ENCODE measurements at regions not wholly inside any gene's neighbourhood (a gene's known extent, or its start where the extent isn't known, plus 50 kb on each side); places are given as distances from the start of the nearest gene placed in this dataset.

DNA sequence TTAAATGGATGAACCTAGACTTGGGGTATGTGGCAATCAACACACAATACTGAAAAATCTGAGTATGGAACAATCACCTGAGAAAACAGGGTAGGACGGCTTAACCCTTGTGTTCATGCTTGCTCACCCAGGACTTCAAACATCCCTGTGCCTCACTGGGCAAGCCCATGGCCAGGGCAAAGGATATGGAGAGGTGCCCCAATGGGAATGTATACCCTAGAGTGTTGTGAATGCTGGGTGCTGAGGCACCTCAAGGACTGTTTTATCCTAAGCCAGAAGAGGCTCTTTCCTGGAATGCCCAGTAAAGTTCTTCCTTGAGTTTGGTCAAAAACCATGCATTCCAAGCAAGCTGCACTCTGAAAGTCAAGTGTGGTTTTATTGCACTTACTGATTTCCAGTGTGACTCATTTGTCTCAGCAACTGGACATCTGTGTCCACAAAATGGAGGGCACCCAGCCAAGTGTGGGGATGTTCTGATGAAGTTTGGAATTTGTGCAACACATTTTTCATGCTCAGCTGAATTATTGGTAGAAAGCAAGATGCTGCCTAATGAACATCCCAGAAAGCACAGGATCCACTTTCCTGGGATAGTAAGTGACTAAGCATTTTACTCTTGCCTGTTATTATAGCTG, 531.3 kb downstream of the RFC3 start:
- Histone ChIP-seq H3K9me3 (ENCODE audit: control insufficient read depth, low read length) (no peaks in the 10 kb centered on the region), H3K27me3 (replicated peaks; ENCODE audit: control insufficient read depth, insufficient read depth, low read length) (no peaks in the 10 kb centered on the region), H3K36me3 (ENCODE audit: control insufficient read depth, insufficient read depth, low read length, severe bottlenecking) (no peaks in the 10 kb centered on the region), H3K4me3 (ENCODE audit: low read length) (no peak overlapping the region), H3K4me1 (ENCODE audit: control insufficient read depth, insufficient read depth, low read length) (peaks cover 18% of the 10 kb centered on the region), H3K9ac (ENCODE audit: low read length) (peak overlapping the region; percentile 67)
- peak; percentile 95 for DNase-seq (ENCODE audit: low read depth)

DNA sequence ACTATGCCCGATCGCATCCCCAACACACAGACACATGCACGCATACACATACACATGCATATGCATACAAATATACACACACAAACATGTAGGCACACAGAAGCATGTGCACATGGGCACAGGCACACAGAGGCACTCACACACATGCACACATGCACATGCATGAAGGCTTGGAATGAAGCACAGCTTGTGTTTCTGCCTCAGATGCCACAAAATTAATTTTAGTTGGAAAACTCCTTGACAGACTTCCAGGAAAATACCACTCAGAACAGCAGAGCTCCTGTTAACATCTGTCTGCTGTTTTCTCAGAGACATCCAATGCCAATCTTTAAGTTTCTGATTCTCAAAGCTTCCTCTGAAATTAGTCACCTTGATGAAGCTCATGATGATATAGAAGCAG, 532.7 kb downstream of the RFC3 start:
- Histone ChIP-seq H3K36me3 (ENCODE audit: control insufficient read depth, insufficient read depth, low read length, severe bottlenecking) (no peaks in the 10 kb centered on the region), H3K9me3 (ENCODE audit: control insufficient read depth, low read length) (no peaks in the 10 kb centered on the region)

DNA sequence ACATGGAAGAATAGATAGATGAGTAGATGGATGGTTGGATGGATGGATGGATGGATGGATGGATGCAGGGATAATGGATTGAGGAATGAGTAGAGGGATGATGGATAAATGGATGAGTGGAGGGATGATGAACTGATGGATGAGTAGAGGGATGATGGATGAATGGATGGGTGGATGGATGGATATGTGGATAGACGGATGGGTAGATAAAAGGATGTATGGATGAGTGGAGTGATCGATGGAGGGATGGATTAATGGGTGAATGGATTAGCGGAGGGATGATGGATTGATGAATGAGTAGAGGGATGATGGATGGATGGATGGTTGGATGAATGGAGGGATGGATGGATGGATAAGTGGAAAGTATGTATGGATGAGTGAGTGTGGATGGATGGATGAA, 533.2 kb downstream of the RFC3 start:
- Histone ChIP-seq H3K9ac (ENCODE audit: low read length) (no peak overlapping the region), H3K27me3 (replicated peaks; ENCODE audit: control insufficient read depth, insufficient read depth, low read length) (no peaks in the 10 kb centered on the region), H3K4me3 (ENCODE audit: low read length) (no peak overlapping the region), H3K4me1 (ENCODE audit: control insufficient read depth, insufficient read depth, low read length) (peaks cover 18% of the 10 kb centered on the region), H3K36me3 (ENCODE audit: control insufficient read depth, insufficient read depth, low read length, severe bottlenecking) (no peaks in the 10 kb centered on the region), H3K9me3 (ENCODE audit: control insufficient read depth, low read length) (no peaks in the 10 kb centered on the region)
- DNase-seq (ENCODE audit: low read depth), result no peak

More for the DNA sequence above, 532.7 kb downstream of the RFC3 start:
- H3K27me3 ChIP-seq (replicated peaks; ENCODE audit: control insufficient read depth, insufficient read depth, low read length), result no peaks in the 10 kb centered on the region
- no peak overlapping the region for H3K9ac ChIP-seq (ENCODE audit: low read length)
- H3K4me1 ChIP-seq (ENCODE audit: control insufficient read depth, insufficient read depth, low read length), result peaks cover 18% of the 10 kb centered on the region
- H3K4me3 ChIP-seq (ENCODE audit: low read length), result no peak overlapping the region
- DNase-seq (ENCODE audit: low read depth), result no peak

DNA sequence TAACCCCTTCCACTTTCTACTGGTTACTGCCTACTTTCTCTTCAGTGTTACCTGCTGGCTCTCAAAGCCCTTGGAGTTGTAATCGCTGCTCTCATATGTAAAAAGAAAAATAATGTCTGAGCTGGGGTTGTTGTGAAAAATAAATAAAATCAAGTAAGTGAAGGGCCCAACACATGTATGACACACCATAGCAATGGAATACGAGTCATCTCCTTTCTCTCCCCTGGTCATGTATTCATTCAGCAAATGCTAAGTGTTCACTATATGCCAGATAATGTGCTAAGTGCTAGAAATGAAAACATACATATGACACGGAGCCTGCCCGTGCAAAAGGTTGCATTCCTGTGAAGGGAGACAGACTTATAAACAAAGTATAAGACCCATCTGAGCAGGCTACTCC, 535.0 kb downstream of the RFC3 start:
- Histone ChIP-seq H3K36me3 (ENCODE audit: control insufficient read depth, insufficient read depth, low read length, severe bottlenecking) (no peaks in the 10 kb centered on the region), H3K4me1 (ENCODE audit: control insufficient read depth, insufficient read depth, low read length) (peaks cover 32% of the 10 kb centered on the region)

DNA sequence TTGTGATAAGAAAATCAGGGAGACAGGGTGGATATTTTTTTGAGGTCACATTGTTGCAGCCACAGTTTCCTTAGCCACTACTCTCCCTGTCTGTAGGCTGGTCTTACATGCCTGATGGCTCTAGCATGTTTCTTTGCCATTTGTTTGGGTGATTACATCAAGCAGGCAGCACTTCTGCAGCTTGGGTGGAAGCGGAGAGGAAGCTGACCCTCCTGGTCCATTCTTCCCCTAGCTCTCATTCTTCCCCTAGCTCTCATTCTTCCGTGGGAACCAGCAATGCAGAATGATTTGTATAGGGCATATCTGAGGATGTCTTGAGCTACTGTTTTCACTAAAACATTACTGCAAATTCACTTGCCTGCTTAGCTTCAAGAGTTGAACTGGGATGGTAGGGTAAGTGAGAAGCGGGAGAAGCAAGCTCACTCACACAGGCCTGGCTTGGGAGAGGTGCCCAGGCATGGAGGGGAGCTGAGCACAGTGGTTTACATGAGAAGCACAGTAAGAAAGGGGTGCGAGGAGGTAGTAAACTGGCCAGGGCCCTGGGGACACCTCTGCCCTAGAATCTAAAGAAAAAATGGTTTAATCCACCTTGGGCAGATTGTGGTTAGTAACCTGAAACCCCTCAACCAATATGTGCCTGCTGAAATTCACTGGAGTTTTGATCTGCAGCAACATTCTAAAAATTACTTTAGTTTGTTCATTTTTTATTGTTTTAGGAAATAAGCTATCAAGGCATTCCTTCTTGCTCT, 538.9 kb downstream of the RFC3 start:
- H3K36me3 ChIP-seq (ENCODE audit: control insufficient read depth, insufficient read depth, low read length, severe bottlenecking), result no peaks in the 10 kb centered on the region
- peaks cover 14% of the 10 kb centered on the region for H3K4me1 ChIP-seq (ENCODE audit: control insufficient read depth, insufficient read depth, low read length)
- no peak for DNase-seq (ENCODE audit: low read depth)
- no peaks in the 10 kb centered on the region for H3K27me3 ChIP-seq (replicated peaks; ENCODE audit: control insufficient read depth, insufficient read depth, low read length)
- no peak overlapping the region for H3K4me3 ChIP-seq (ENCODE audit: low read length)
- peak overlapping the region; percentile 61 for H3K9ac ChIP-seq (ENCODE audit: low read length)
- H3K9me3 ChIP-seq (ENCODE audit: control insufficient read depth, low read length), result no peaks in the 10 kb centered on the region

More for the DNA sequence above, 535.0 kb downstream of the RFC3 start:
- Histone ChIP-seq H3K27me3 (replicated peaks; ENCODE audit: control insufficient read depth, insufficient read depth, low read length) (no peaks in the 10 kb centered on the region), H3K9ac (ENCODE audit: low read length) (no peak overlapping the region), H3K9me3 (ENCODE audit: control insufficient read depth, low read length) (no peaks in the 10 kb centered on the region), H3K4me3 (ENCODE audit: low read length) (no peak overlapping the region)
- no peak for DNase-seq (ENCODE audit: low read depth)

DNA sequence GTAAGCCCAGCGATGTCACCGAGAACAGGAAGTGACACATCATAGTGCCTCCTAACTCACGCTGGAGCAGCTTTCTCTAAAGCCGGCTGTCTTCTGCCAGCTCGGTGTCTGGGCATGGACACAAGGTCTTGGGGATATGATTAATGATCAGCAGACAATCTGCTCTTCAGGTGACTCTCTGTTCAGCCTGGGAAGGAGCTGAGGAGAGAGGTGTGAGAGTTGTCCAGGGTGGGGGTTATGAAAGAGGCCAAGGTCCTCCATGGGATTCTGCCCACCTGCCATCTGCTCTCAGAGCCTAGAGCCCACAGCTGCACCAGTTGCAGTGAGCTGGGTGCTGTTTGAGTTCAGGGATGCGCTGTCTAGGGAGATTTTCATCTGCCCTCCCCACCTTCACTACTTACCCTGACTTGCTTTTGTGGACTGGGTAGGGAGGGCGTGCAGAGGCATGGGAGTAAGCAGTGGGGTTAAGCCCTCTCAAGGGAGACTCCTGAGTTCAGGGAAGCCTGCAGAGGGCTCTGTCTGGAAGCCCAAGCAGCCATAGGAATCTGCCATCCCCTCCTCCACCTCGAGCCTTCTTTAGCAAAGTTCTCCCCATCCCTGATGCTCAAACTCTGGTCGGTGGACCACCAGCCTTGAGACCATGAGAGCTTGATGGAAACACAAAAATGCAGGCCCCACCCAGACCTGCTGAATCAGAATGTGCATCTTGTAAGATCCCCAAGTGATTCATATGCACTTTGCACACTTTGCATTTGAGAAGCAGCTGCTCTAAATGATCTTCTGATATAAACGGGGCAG, 539.7 kb downstream of the RFC3 start:
- peaks cover 14% of the 10 kb centered on the region for H3K4me1 ChIP-seq (ENCODE audit: control insufficient read depth, insufficient read depth, low read length)

DNA sequence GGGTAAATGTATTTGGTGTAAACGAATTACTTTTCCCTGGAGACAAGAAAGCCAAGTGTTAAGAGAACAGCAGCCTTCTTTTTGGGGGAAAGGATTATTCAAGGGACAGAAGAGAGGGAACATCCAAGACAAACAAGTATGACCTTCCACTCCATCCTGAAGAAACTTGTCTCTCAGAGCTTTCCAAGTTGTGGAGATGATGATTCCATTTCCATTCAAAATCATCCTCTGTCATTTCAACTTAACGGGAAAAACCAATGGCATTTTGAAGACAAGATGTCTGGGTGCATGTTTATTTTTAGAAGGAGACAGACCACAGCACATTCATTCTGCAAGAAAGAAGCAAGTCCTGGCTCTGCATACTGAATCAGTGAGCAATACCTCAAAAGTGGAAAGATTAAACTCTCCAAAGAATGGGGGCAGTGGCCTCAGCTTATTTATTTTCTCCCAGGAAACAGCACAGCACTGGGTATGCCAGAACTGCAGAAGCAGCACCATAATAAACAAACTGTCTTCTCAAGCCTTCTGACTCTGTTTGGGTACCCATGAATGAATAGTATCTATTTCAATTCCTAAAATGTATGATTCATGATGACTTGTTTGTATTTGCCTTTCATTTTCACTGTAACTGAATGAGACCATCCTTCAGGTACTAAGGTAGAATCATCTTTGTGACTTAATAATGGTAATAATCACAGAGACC, 541.0 kb downstream of the RFC3 start:
- H3K36me3 ChIP-seq (ENCODE audit: control insufficient read depth, insufficient read depth, low read length, severe bottlenecking), result no peaks in the 10 kb centered on the region
- no peaks in the 10 kb centered on the region for H3K27me3 ChIP-seq (replicated peaks; ENCODE audit: control insufficient read depth, insufficient read depth, low read length)
- H3K4me1 ChIP-seq (ENCODE audit: control insufficient read depth, insufficient read depth, low read length), result peaks cover 14% of the 10 kb centered on the region
- H3K9ac ChIP-seq (ENCODE audit: low read length), result peak overlapping the region; percentile 61
- no peaks in the 10 kb centered on the region for H3K9me3 ChIP-seq (ENCODE audit: control insufficient read depth, low read length)
- H3K4me3 ChIP-seq (ENCODE audit: low read length), result no peak overlapping the region
- peak; percentile 85 for DNase-seq (ENCODE audit: low read depth)

More for the DNA sequence above, 539.7 kb downstream of the RFC3 start:
- no peaks in the 10 kb centered on the region for H3K27me3 ChIP-seq (replicated peaks; ENCODE audit: control insufficient read depth, insufficient read depth, low read length)
- peak; percentile 76 for DNase-seq (ENCODE audit: low read depth)
- no peaks in the 10 kb centered on the region for H3K9me3 ChIP-seq (ENCODE audit: control insufficient read depth, low read length)
- H3K9ac ChIP-seq (ENCODE audit: low read length), result peak overlapping the region; percentile 61
- no peak overlapping the region for H3K4me3 ChIP-seq (ENCODE audit: low read length)
- no peaks in the 10 kb centered on the region for H3K36me3 ChIP-seq (ENCODE audit: control insufficient read depth, insufficient read depth, low read length, severe bottlenecking)

DNA sequence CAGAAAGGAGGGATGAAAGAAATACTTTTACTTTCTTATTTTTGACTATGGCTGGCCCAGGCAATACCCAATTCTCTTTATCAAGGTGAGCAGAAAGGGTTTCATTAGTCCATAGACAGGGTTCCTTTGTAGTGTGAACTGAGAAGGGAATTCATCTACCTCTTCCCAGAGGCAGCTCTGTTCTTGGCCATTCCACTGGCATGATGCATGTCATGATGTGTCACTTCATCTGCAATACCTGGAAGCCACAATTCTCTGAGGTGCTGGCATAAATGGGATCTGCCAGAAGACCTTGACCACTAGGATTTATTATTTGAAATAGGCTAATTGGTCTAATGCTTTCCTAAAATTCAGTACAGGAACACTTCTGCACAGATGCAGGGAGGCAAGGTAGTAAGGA, 542.8 kb downstream of the RFC3 start:
- peaks cover 14% of the 10 kb centered on the region for H3K4me1 ChIP-seq (ENCODE audit: control insufficient read depth, insufficient read depth, low read length)
- no peak for DNase-seq (ENCODE audit: low read depth)
- H3K4me3 ChIP-seq (ENCODE audit: low read length), result no peak overlapping the region
- no peaks in the 10 kb centered on the region for H3K9me3 ChIP-seq (ENCODE audit: control insufficient read depth, low read length)
- no peak overlapping the region for H3K9ac ChIP-seq (ENCODE audit: low read length)
- H3K27me3 ChIP-seq (replicated peaks; ENCODE audit: control insufficient read depth, insufficient read depth, low read length), result no peaks in the 10 kb centered on the region
- H3K36me3 ChIP-seq (ENCODE audit: control insufficient read depth, insufficient read depth, low read length, severe bottlenecking), result no peaks in the 10 kb centered on the region

DNA sequence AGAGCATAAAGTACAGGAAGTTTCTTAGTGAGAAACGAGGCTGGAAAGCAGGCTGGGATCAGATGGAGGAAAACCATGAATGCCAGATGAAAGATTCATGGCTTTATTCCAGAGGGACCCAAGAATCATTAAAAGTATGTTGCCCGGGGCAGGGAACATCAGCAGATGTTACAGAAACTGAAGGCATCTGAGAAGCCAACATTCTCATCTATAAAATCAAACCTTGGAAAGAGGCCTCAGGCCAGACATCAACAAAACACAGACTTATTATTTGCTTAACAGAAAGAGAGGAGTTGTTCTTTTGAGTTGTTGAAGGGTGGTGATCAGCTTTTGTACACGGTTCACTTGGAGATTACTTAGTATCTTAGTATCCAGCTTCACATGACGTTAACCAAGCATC, 543.6 kb downstream of the RFC3 start:
- Histone ChIP-seq H3K4me3 (ENCODE audit: low read length) (no peak overlapping the region), H3K9me3 (ENCODE audit: control insufficient read depth, low read length) (peaks cover 2% of the 10 kb centered on the region), H3K27me3 (replicated peaks; ENCODE audit: control insufficient read depth, insufficient read depth, low read length) (no peaks in the 10 kb centered on the region), H3K36me3 (ENCODE audit: control insufficient read depth, insufficient read depth, low read length, severe bottlenecking) (no peaks in the 10 kb centered on the region), H3K4me1 (ENCODE audit: control insufficient read depth, insufficient read depth, low read length) (peaks cover 14% of the 10 kb centered on the region), H3K9ac (ENCODE audit: low read length) (no peak overlapping the region)
- peak; percentile 91 for DNase-seq (ENCODE audit: low read depth)

DNA sequence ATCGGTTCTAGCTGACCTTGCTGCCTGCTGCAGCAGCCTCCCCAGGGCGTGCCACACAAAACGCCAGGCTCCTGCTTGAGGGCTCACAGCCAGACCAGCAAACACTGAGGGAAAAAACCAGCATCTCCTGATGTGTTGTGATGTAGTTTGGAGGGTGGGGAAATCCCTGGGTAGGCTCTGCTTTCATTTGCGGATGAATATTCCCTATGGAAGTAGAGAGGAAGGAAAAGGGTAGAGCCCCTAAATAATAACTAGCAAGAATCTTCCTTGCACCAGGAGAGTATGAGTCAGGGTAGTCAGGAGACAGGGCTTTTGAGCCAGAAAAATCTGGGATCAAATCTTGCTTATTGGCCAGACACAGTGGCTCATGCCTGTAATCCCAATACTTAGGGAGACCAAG, 545.3 kb downstream of the RFC3 start:
- DNase-seq (ENCODE audit: low read depth), result no peak
- Histone ChIP-seq H3K36me3 (ENCODE audit: control insufficient read depth, insufficient read depth, low read length, severe bottlenecking) (no peaks in the 10 kb centered on the region), H3K9ac (ENCODE audit: low read length) (no peak overlapping the region), H3K4me3 (ENCODE audit: low read length) (no peak overlapping the region), H3K9me3 (ENCODE audit: control insufficient read depth, low read length) (peaks cover 3% of the 10 kb centered on the region), H3K4me1 (ENCODE audit: control insufficient read depth, insufficient read depth, low read length) (no peaks in the 10 kb centered on the region), H3K27me3 (replicated peaks; ENCODE audit: control insufficient read depth, insufficient read depth, low read length) (no peaks in the 10 kb centered on the region)

DNA sequence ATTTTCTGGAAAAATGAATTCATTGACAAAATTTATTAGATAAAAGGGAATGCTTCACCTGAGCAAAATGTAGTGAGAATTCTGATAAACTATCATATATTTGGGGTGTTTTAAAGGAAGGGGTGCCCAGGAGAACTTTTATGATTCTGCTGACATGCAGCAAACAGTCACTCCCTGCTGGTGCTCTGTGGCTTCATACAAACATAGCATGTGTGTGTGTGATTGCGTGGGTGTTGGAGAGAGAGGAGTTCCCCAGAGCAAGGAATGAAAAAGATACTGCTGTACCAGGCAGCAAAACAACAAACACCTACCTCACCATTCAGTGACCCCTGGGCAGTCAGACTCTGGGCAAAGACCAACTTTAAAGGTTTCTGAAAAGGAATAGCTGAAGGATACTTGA, 546.7 kb downstream of the RFC3 start:
- no peak for DNase-seq (ENCODE audit: low read depth)
- H3K4me3 ChIP-seq (ENCODE audit: low read length), result no peak overlapping the region
- H3K9me3 ChIP-seq (ENCODE audit: control insufficient read depth, low read length), result peaks cover 3% of the 10 kb centered on the region
- H3K36me3 ChIP-seq (ENCODE audit: control insufficient read depth, insufficient read depth, low read length, severe bottlenecking), result no peaks in the 10 kb centered on the region
- H3K27me3 ChIP-seq (replicated peaks; ENCODE audit: control insufficient read depth, insufficient read depth, low read length), result no peaks in the 10 kb centered on the region
- no peaks in the 10 kb centered on the region for H3K4me1 ChIP-seq (ENCODE audit: control insufficient read depth, insufficient read depth, low read length)
- no peak overlapping the region for H3K9ac ChIP-seq (ENCODE audit: low read length)

Data from adipocyte (in vitro differentiated cells).